HG03066 (cell line): ENCODE measurements at regions not wholly inside any gene's neighbourhood (a gene's known extent, or its start where the extent isn't known, plus 50 kb on each side); places are given as distances from the start of the nearest gene placed in this dataset.
"Not testable (repeated sequence)": the region's sequence is repeated elsewhere in the genome, so short reads cannot be mapped to it uniquely, and the experiment has no call there.

Source experiments
- ATAC-seq: cut with Tn5 transposase; IDR thresholded peaks from one replicate; pipeline ENCODE4 v1.9.1; 2021; ENCODE audit warnings: low read depth; ENCODE audit not compliant: unreplicated experiment

- no peak for ATAC-seq
Observed at GRCh38 chr10:44558521-44558920, 173.6 kb upstream of the CXCL12 start.

- ATAC-seq = no peak
Observed at GRCh38 chr10:44564361-44564760, 179.5 kb upstream of the CXCL12 start.

GRCh38 chr10:44564790-44565189 is 179.9 kb upstream of the CXCL12 start:
- no peak for ATAC-seq

GRCh38 chr10:44566786-44567185 is 181.9 kb upstream of the CXCL12 start:
- no peak for ATAC-seq

GRCh38 chr10:44567471-44567870 is 182.6 kb upstream of the CXCL12 start:
- ATAC-seq = no peak

GRCh38 chr10:44569193-44570091 is 184.5 kb upstream of the CXCL12 start:
- ATAC-seq = no peak

- no peak for ATAC-seq
Observed at GRCh38 chr10:44571701-44572100, 186.8 kb upstream of the CXCL12 start.

GRCh38 chr10:44572146-44572545 is 187.2 kb upstream of the CXCL12 start:
- ATAC-seq = no peak

- no peak for ATAC-seq
Observed at GRCh38 chr10:44573821-44574220, 188.9 kb upstream of the CXCL12 start.

GRCh38 chr10:44574596-44575480 is 189.9 kb upstream of the CXCL12 start:
- ATAC-seq = no peak

GRCh38 chr10:44575601-44576380 is 190.9 kb upstream of the CXCL12 start:
- no peak for ATAC-seq

GRCh38 chr10:44576702-44577191 is 191.8 kb upstream of the CXCL12 start:
- no peak for ATAC-seq

GRCh38 chr10:44577533-44577932 is 192.6 kb upstream of the CXCL12 start:
- ATAC-seq = no peak

- ATAC-seq = no peak
Observed at GRCh38 chr10:44578271-44578670, 193.4 kb upstream of the CXCL12 start.

- not testable (repeated sequence) for ATAC-seq
Observed at GRCh38 chr10:44578963-44579362, 194.1 kb upstream of the CXCL12 start.

- no peak for ATAC-seq
Observed at GRCh38 chr10:44581996-44582395, 197.1 kb upstream of the CXCL12 start.

- no peak for ATAC-seq
Observed at GRCh38 chr10:44587488-44588318, 202.8 kb upstream of the CXCL12 start.

- ATAC-seq = no peak
Observed at GRCh38 chr10:44589181-44589943, 204.5 kb upstream of the CXCL12 start.

- no peak for ATAC-seq
Observed at GRCh38 chr10:44589944-44590449, 205.1 kb upstream of the CXCL12 start.
